ENCODE measurements at regions not wholly inside any gene's neighbourhood (a gene's known extent, or its start where the extent isn't known, plus 50 kb on each side); places are given as distances from the start of the nearest gene placed in this dataset.

DNA sequence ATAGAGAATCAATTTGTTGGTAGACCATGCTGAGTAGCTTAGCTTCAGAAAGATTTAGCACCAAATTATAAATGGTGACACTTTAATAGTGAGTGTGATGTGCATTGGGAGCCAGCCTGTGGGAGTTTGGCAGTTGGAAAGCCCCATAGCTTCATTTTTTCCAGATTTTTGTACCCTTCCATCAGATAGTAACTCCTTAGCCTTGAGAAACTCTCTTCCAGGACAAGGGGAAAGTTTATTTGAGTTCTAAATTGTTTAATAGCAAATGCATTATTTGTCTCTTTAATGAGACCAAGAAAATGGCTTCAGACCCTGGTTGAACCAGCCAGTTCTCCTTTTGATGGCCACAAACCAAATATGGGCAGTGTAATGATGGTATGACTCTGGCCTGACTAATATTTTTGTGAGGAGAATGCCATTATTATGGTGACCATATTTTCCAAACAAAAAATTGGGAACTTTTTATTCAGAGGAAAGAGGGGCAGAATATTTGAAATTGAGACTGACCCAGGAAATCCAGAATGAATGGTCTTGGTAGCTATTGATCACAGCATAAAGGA is 49.8 kb downstream of the PLCE1 start:
- H3K9me3 ChIP-seq (replicated peaks; ENCODE audit: insufficient read depth, low read length) = no peaks in the 10 kb centered on the region
- H3K36me3 ChIP-seq (replicated peaks; ENCODE audit: insufficient read depth, low read length) = no peaks in the 10 kb centered on the region
- no peaks in the 10 kb centered on the region for H4K20me1 ChIP-seq (ENCODE audit: insufficient read depth, low read length)
- H3F3A ChIP-seq (ENCODE audit: insufficient read depth, low read length) = no peaks in the 10 kb centered on the region
- H3K9ac ChIP-seq (ENCODE audit: low read length) = no peak overlapping the region
- DNase-seq = no peak
- H3K27me3 ChIP-seq (replicated peaks; ENCODE audit: insufficient read depth, low read length) = no peaks in the 10 kb centered on the region
- no peak overlapping the region for H3K4me3 ChIP-seq (ENCODE audit: low read length)
- TF ChIP-seq, protein P1, sequence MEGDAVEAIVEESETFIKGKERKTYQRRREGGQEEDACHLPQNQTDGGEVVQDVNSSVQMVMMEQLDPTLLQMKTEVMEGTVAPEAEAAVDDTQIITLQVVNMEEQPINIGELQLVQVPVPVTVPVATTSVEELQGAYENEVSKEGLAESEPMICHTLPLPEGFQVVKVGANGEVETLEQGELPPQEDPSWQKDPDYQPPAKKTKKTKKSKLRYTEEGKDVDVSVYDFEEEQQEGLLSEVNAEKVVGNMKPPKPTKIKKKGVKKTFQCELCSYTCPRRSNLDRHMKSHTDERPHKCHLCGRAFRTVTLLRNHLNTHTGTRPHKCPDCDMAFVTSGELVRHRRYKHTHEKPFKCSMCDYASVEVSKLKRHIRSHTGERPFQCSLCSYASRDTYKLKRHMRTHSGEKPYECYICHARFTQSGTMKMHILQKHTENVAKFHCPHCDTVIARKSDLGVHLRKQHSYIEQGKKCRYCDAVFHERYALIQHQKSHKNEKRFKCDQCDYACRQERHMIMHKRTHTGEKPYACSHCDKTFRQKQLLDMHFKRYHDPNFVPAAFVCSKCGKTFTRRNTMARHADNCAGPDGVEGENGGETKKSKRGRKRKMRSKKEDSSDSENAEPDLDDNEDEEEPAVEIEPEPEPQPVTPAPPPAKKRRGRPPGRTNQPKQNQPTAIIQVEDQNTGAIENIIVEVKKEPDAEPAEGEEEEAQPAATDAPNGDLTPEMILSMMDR (IDR thresholded peaks at IDR 0.05; ENCODE audit: low read length) = no peak
- TF ChIP-seq EZH2 (optimal IDR thresholded peaks at IDR 0.05; ENCODE audit: low read depth, low read length) (no peak), EZH2phosphoT487 (IDR thresholded peaks at IDR 0.05; ENCODE audit: low read length) (no peak)
- no peak overlapping the region for H2AFZ ChIP-seq (ENCODE audit: low read length)
- no peaks in the 10 kb centered on the region for H3K79me2 ChIP-seq (ENCODE audit: low read length)
- no peaks in the 10 kb centered on the region for H3K9me2 ChIP-seq (replicated peaks; ENCODE audit: insufficient read depth, low read length)
- no peak overlapping the region for H3K27ac ChIP-seq (ENCODE audit: low read length)
- H3K4me1 ChIP-seq (ENCODE audit: low read length) = no peaks in the 10 kb centered on the region
- H3K4me2 ChIP-seq (ENCODE audit: low read depth, low read length) = no peak overlapping the region

GRCh38 chr10:94046098-94046497 is 52.4 kb downstream of the PLCE1 start:
- H4K20me1 ChIP-seq (ENCODE audit: insufficient read depth, low read length) = no peaks in the 10 kb centered on the region
- no peaks in the 10 kb centered on the region for H3K9me3 ChIP-seq (replicated peaks; ENCODE audit: insufficient read depth, low read length)
- no peak overlapping the region for H3K4me2 ChIP-seq (ENCODE audit: low read depth, low read length)
- no peaks in the 10 kb centered on the region for H3K27me3 ChIP-seq (replicated peaks; ENCODE audit: insufficient read depth, low read length)
- H2AFZ ChIP-seq (ENCODE audit: low read length) = no peak overlapping the region
- H3K4me1 ChIP-seq (ENCODE audit: low read length) = no peaks in the 10 kb centered on the region
- no peak overlapping the region for H3K4me3 ChIP-seq (ENCODE audit: low read length)
- DNase-seq = no peak
- no peaks in the 10 kb centered on the region for H3K79me2 ChIP-seq (ENCODE audit: low read length)
- H3K27ac ChIP-seq (ENCODE audit: low read length) = no peak overlapping the region
- no peaks in the 10 kb centered on the region for H3K9me2 ChIP-seq (replicated peaks; ENCODE audit: insufficient read depth, low read length)
- H3K36me3 ChIP-seq (replicated peaks; ENCODE audit: insufficient read depth, low read length) = no peaks in the 10 kb centered on the region
- no peaks in the 10 kb centered on the region for H3F3A ChIP-seq (ENCODE audit: insufficient read depth, low read length)
- TF ChIP-seq, protein P1 (IDR thresholded peaks at IDR 0.05; ENCODE audit: low read length) = no peak
- TF ChIP-seq EZH2 (optimal IDR thresholded peaks at IDR 0.05; ENCODE audit: low read depth, low read length) (no peak), EZH2phosphoT487 (IDR thresholded peaks at IDR 0.05; ENCODE audit: low read length) (no peak)
- no peak overlapping the region for H3K9ac ChIP-seq (ENCODE audit: low read length)

- Histone ChIP-seq H2AFZ (ENCODE audit: low read length) (no peak overlapping the region), H3K9me2 (replicated peaks; ENCODE audit: insufficient read depth, low read length) (no peaks in the 10 kb centered on the region), H3K4me3 (ENCODE audit: low read length) (no peak overlapping the region), H3K9me3 (replicated peaks; ENCODE audit: insufficient read depth, low read length) (no peaks in the 10 kb centered on the region), H4K20me1 (ENCODE audit: insufficient read depth, low read length) (no peaks in the 10 kb centered on the region), H3K4me1 (ENCODE audit: low read length) (no peaks in the 10 kb centered on the region), H3K27ac (ENCODE audit: low read length) (no peak overlapping the region), H3K9ac (ENCODE audit: low read length) (no peak overlapping the region), H3K79me2 (ENCODE audit: low read length) (no peaks in the 10 kb centered on the region), H3F3A (ENCODE audit: insufficient read depth, low read length) (no peaks in the 10 kb centered on the region), H3K27me3 (replicated peaks; ENCODE audit: insufficient read depth, low read length) (no peaks in the 10 kb centered on the region), H3K36me3 (replicated peaks; ENCODE audit: insufficient read depth, low read length) (no peaks in the 10 kb centered on the region), H3K4me2 (ENCODE audit: low read depth, low read length) (no peak overlapping the region)
- TF ChIP-seq EZH2phosphoT487 (IDR thresholded peaks at IDR 0.05; ENCODE audit: low read length) = no peak
- TF ChIP-seq, protein P1 (IDR thresholded peaks at IDR 0.05; ENCODE audit: low read length) = no peak
- TF ChIP-seq EZH2 (optimal IDR thresholded peaks at IDR 0.05; ENCODE audit: low read depth, low read length) = no peak
- DNase-seq = no peak
Observed at GRCh38 chr10:94047293-94047692, 53.6 kb downstream of the PLCE1 start.
